MCF 10A (cell line): ENCODE measurements at regions not wholly inside any gene's neighbourhood (a gene's known extent, or its start where the extent isn't known, plus 50 kb on each side); places are given as distances from the start of the nearest gene placed in this dataset.
"Not testable (repeated sequence)": the region's sequence is repeated elsewhere in the genome, so short reads cannot be mapped to it uniquely, and the experiment has no call there.

ENCODE experiments used
- BruUV-seq: library from RNA; stranded (reverse); fragments of 400-500 nt; replicated peaks from 2 replicates; lab custom pipeline; 2021; lab: Mats Ljungman, UMichigan
- CTCF ChIA-PET: fragments of 300-600 bp; sonication (Branson Sonifier 250); formaldehyde crosslinking; extraction: SDS; loops from one replicate; lab custom pipeline; 2021; ENCODE audit warnings: antibody characterized with exemption, inconsistent platforms; lab: Yijun Ruan, JAX
- POLR2A ChIA-PET: fragments of 300-600, 350-650 bp; sonication (Branson Sonifier 250); formaldehyde crosslinking; extraction: SDS; loops from one replicate; lab custom pipeline; 2020; ENCODE audit warnings: antibody characterized with exemption, inconsistent platforms; lab: Yijun Ruan, JAX
- DNase-seq: peaks from one replicate; pipeline ENCODE4 v3.0.0-alpha.2; 2018; ENCODE audit not compliant: unreplicated experiment
- H3K27ac Mint-ChIP-seq: one replicate; pipeline ENCODE4 v1.8.0; 2022; ENCODE audit warnings: mild to moderate bottlenecking, low read depth, mixed read lengths; ENCODE audit not compliant: unreplicated experiment
- H3K27me3 Mint-ChIP-seq: one replicate; pipeline ENCODE4 v1.8.0; 2022; ENCODE audit warnings: mixed read lengths; ENCODE audit not compliant: insufficient read depth, unreplicated experiment
- H3K36me3 Mint-ChIP-seq: one replicate; pipeline ENCODE4 v1.8.0; 2022; ENCODE audit warnings: mild to moderate bottlenecking, moderate library complexity, mixed read lengths; ENCODE audit not compliant: insufficient read depth, unreplicated experiment
- H3K4me1 Mint-ChIP-seq: one replicate; pipeline ENCODE4 v1.8.0; 2022; ENCODE audit warnings: mixed read lengths; ENCODE audit not compliant: insufficient read depth, unreplicated experiment
- H3K4me3 Mint-ChIP-seq: one replicate; pipeline ENCODE4 v1.8.0; 2022; ENCODE audit warnings: mild to moderate bottlenecking, moderate library complexity, mixed read lengths; ENCODE audit not compliant: unreplicated experiment
- H3K9me3 Mint-ChIP-seq: one replicate; pipeline ENCODE4 v1.8.0; 2022; ENCODE audit warnings: mixed read lengths; ENCODE audit not compliant: unreplicated experiment
- intact Hi-C: fragments of 100-400 bp; cut with micrococcal nuclease; formaldehyde crosslinking; loops from 2 replicates; pipeline ENCODE4 v1.14.1; 2022
- TF ChIP-seq, protein P1 (sequence below): fragments of 200-600 bp; IDR thresholded peaks from one replicate; pipeline ENCODE4 v1.8.0; 2022; ENCODE audit warnings: antibody characterized with exemption, mild to moderate bottlenecking; ENCODE audit not compliant: unreplicated experiment

DNA sequence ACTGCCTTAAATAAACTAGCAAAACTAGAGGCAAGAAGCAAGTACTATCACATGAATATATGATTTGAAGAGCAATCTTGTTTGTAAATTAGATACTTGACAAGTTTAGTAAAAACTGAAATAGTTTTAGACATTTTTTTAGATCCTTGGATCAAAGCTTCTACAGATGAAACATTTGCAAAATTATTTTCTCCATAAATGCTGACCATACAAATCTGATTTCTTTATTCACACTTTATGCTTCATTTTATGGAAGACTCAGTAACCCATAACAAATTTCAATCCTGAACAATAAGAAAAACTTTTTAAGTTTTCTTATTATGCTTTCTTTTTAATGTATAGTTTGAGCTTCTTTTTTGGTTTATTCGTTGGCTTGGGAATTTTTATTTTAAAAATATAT, 750.2 kb upstream of the SLITRK5 start:
- H3K9me3 Mint-ChIP-seq: peaks cover 7% of the 10 kb centered on the region
- H3K36me3 Mint-ChIP-seq: peaks cover 6% of the 10 kb centered on the region
- CTCF ChIA-PET: no interaction called here
- TF ChIP-seq, protein P1, sequence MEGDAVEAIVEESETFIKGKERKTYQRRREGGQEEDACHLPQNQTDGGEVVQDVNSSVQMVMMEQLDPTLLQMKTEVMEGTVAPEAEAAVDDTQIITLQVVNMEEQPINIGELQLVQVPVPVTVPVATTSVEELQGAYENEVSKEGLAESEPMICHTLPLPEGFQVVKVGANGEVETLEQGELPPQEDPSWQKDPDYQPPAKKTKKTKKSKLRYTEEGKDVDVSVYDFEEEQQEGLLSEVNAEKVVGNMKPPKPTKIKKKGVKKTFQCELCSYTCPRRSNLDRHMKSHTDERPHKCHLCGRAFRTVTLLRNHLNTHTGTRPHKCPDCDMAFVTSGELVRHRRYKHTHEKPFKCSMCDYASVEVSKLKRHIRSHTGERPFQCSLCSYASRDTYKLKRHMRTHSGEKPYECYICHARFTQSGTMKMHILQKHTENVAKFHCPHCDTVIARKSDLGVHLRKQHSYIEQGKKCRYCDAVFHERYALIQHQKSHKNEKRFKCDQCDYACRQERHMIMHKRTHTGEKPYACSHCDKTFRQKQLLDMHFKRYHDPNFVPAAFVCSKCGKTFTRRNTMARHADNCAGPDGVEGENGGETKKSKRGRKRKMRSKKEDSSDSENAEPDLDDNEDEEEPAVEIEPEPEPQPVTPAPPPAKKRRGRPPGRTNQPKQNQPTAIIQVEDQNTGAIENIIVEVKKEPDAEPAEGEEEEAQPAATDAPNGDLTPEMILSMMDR: no peak
- BruUV-seq: no TSS peak
- intact Hi-C loops: no loop called here
- H3K4me3 Mint-ChIP-seq: no peak overlapping the region
- no peak overlapping the region for H3K27ac Mint-ChIP-seq
- POLR2A ChIA-PET: no interaction called here
- no peak for DNase-seq
- peaks cover 9% of the 10 kb centered on the region for H3K4me1 Mint-ChIP-seq
- no peaks in the 10 kb centered on the region for H3K27me3 Mint-ChIP-seq

DNA sequence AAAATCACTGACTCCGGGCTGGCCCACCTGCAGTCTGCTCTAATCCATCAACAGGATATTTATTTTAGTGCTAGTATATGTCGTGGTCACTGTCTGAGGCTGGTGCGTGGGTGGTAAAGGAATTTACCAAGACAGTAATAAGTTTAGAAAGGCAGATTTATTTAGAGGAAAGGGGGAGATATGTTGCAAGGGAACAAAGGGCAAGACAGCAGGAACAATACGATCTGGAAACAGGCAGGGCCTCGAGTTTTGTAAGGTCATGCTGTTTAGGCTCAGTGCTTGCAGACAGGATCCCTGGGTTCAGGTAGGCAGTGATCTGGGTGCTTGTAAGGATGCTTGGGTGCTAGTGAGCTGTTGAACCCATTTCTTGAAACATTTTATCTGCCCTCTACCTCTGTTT, 748.2 kb upstream of the SLITRK5 start:
- no peaks in the 10 kb centered on the region for H3K27me3 Mint-ChIP-seq
- no peaks in the 10 kb centered on the region for H3K9me3 Mint-ChIP-seq
- TF ChIP-seq, protein P1: no peak
- H3K27ac Mint-ChIP-seq: peak overlapping the region; percentile 16
- peaks cover 6% of the 10 kb centered on the region for H3K36me3 Mint-ChIP-seq
- ChIA-PET CTCF (interaction anchor here (1.1 kb wide), 1 partner anchor 22 kb away, joined by 4 read pairs; no protein-coding TSS in a partner anchor), POLR2A (no interaction called here)
- H3K4me1 Mint-ChIP-seq: peaks cover 9% of the 10 kb centered on the region
- BruUV-seq: no TSS peak
- no peak for DNase-seq
- intact Hi-C loops: no loop called here
- H3K4me3 Mint-ChIP-seq: no peak overlapping the region

DNA sequence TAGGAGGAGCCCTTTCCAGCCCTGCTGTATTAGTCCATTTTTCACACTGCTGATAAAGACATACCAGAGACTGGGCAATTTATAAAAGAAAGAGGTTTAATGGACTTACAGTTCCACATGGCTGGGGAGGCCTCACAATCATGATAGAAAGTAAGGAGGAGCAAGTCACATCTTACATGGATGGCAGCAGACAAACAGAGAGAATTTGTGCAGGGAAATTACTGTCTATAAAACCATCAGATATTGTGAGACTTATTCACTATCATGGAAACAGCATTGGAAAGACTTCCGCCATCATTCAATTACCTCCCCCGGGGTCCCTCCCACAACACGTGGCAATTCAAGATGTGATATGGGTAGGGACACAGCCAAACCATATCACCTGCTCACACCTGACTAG, 744.3 kb upstream of the SLITRK5 start:
- BruUV-seq, DNase-seq, H3K36me3 Mint-ChIP-seq, H3K9me3 Mint-ChIP-seq, CTCF ChIA-PET, H3K4me3 Mint-ChIP-seq, H3K27me3 Mint-ChIP-seq, POLR2A ChIA-PET, H3K4me1 Mint-ChIP-seq, intact Hi-C loops, H3K27ac Mint-ChIP-seq: not testable (repeated sequence)

DNA sequence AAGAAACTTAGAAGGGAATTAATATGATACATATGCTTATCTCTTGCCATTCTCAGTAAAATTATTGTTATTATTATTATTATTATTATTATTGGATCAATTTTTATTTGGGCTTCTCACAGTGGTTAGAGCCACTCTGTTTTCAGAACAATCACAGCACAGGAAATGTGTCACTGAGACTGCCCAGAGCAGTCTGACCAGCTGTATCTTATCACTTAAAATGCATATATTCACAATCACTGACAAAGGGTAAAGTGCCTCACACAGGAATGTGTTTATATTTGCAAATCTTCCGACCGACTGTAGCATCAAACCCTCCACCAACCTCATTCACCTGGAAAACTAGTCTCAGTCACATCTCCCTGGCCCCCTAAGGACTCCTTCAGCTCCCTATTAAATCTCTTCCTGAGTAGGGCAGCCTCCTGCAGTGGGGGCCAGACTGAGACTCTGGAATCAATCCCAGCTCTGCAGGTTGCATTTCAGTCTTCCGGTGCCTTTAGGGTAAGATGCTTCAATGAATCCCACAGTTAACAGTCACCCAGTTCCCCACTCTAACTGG, 738.3 kb upstream of the SLITRK5 start:
- POLR2A ChIA-PET: no interaction called here
- BruUV-seq: no TSS peak

More for the DNA sequence above, 738.3 kb upstream of the SLITRK5 start:
- Mint-ChIP-seq H3K36me3 (no peaks in the 10 kb centered on the region), H3K9me3 (no peaks in the 10 kb centered on the region), H3K27me3 (no peaks in the 10 kb centered on the region), H3K27ac (no peak overlapping the region), H3K4me3 (no peak overlapping the region), H3K4me1 (no peaks in the 10 kb centered on the region)
- DNase-seq: no peak
- intact Hi-C loops: no loop called here
- CTCF ChIA-PET: interaction anchor here (0.6 kb wide), 1 partner anchor 48 kb away, joined by 3 read pairs; no protein-coding TSS in a partner anchor
- TF ChIP-seq, protein P1: no peak
